ENCODE measurements at regions not wholly inside any gene's neighbourhood (a gene's known extent, or its start where the extent isn't known, plus 50 kb on each side); places are given as distances from the start of the nearest gene placed in this dataset.

DNA sequence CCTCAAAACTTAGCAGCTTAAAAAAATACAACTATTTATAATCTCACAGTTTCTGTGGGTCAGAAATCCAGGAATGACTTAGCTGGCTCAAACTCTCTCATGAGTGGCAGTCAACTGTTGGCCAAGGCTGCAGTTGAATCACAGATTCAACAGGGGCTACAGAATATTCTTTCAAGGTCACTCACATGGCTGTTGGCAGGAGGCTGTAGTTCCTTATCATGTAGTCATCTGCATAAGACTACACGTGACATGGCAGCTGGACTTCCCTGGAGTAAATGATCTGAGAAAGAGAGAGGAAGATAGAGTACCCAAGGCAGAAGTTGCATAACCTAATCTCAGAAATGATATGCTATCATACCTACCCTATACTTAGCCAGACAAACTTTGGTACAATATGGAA lies 75.2 kb upstream of the TSPAN2 start:
- no CpG with 5 or more reads among the region's 1 CpG for WGBS (ENCODE audit: extremely low coverage, insufficient read length, low lambda C conversion rate)
- no peak overlapping the region for H3K27ac ChIP-seq (ENCODE audit: insufficient read length, low read depth, low read length)
- H3K27me3 Mint-ChIP-seq (ENCODE audit: low read depth) = no peaks in the 10 kb centered on the region
- H2BK15ac ChIP-seq (ENCODE audit: low read depth, low read length) = no peak overlapping the region
- no peak overlapping the region for H4K8ac ChIP-seq (replicated peaks; ENCODE audit: insufficient read length, low read depth, low read length)
- no peaks in the 10 kb centered on the region for H3K9me3 ChIP-seq (ENCODE audit: control insufficient read depth, low read depth, low read length)
- no peak overlapping the region for H3K4me3 Mint-ChIP-seq
- H3K79me2 ChIP-seq (ENCODE audit: insufficient read depth, low read length) = no peaks in the 10 kb centered on the region
- H2AFZ ChIP-seq (ENCODE audit: low read length) = no peak overlapping the region
- H3K36me3 Mint-ChIP-seq (ENCODE audit: insufficient read depth in 1 of 3, low read depth in 3 of 3) = no peaks in the 10 kb centered on the region
- H3K4ac ChIP-seq (ENCODE audit: low read depth, low read length) = no peak overlapping the region
- no peak overlapping the region for H3K14ac ChIP-seq (ENCODE audit: insufficient read depth, low read length)
- TF ChIP-seq, protein P1, sequence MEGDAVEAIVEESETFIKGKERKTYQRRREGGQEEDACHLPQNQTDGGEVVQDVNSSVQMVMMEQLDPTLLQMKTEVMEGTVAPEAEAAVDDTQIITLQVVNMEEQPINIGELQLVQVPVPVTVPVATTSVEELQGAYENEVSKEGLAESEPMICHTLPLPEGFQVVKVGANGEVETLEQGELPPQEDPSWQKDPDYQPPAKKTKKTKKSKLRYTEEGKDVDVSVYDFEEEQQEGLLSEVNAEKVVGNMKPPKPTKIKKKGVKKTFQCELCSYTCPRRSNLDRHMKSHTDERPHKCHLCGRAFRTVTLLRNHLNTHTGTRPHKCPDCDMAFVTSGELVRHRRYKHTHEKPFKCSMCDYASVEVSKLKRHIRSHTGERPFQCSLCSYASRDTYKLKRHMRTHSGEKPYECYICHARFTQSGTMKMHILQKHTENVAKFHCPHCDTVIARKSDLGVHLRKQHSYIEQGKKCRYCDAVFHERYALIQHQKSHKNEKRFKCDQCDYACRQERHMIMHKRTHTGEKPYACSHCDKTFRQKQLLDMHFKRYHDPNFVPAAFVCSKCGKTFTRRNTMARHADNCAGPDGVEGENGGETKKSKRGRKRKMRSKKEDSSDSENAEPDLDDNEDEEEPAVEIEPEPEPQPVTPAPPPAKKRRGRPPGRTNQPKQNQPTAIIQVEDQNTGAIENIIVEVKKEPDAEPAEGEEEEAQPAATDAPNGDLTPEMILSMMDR (conservative IDR thresholded peaks at IDR 0.05) = no peak
- no peak overlapping the region for H4K91ac ChIP-seq (ENCODE audit: insufficient read length, low read depth, low read length)
- 0 out of 4 replicates have a peak, but pooled peaks cover 0 to 5% of the 10 kb centered on the region in 2 experiments for H3K4me1 Mint-ChIP-seq
- H2BK20ac ChIP-seq (ENCODE audit: low read depth, low read length, poor library complexity, severe bottlenecking) = no peak overlapping the region
- H4K20me1 ChIP-seq (ENCODE audit: control insufficient read depth, insufficient read depth, insufficient read length) = no peaks in the 10 kb centered on the region
- H3K18ac ChIP-seq (ENCODE audit: insufficient read length, low read depth, low read length) = no peak overlapping the region
- H3K9ac ChIP-seq (ENCODE audit: extremely low read depth, insufficient read length, low read length) = no peak overlapping the region
- H4K5ac ChIP-seq (ENCODE audit: insufficient read length, low read depth, low read length) = no peak overlapping the region
- no peak overlapping the region for H2BK5ac ChIP-seq (ENCODE audit: insufficient read length, low read length)
- H3K4me1 ChIP-seq (ENCODE audit: insufficient read depth, low read length) = no peaks in the 10 kb centered on the region
- H2AK5ac ChIP-seq (ENCODE audit: insufficient read length, low read length) = no peak overlapping the region
- no peak overlapping the region for H3K56ac ChIP-seq (ENCODE audit: insufficient read length, low read depth, low read length)
- no peaks in the 10 kb centered on the region for H3K79me1 ChIP-seq (ENCODE audit: insufficient read depth, low read depth, low read length, poor library complexity, severe bottlenecking)
- no peak overlapping the region for H2BK120ac ChIP-seq (ENCODE audit: low read depth, low read length, poor library complexity, severe bottlenecking)
- no peaks in the 10 kb centered on the region for H3K9me3 Mint-ChIP-seq
- H3K27me3 ChIP-seq (ENCODE audit: insufficient read depth, low read length) = no peaks in the 10 kb centered on the region
- no peak overlapping the region for H3T11ph ChIP-seq (ENCODE audit: low read length)
- H3K4me2 ChIP-seq (ENCODE audit: insufficient read depth, insufficient read length, low read length) = no peak overlapping the region
- H3K27ac Mint-ChIP-seq = no peak overlapping the region
- no peaks in the 10 kb centered on the region for H3K23me2 ChIP-seq (ENCODE audit: insufficient read length, low read depth, low read length, poor library complexity, severe bottlenecking)
- H2BK12ac ChIP-seq (ENCODE audit: insufficient read length, low read depth, low read length) = no peak overlapping the region
- DNase-seq = no peak
- H3K23ac ChIP-seq (ENCODE audit: insufficient read length, low read depth, low read length) = no peak overlapping the region
